ENCODE measurements at regions not wholly inside any gene's neighbourhood (a gene's known extent, or its start where the extent isn't known, plus 50 kb on each side); places are given as distances from the start of the nearest gene placed in this dataset.

GRCh38 chr9:8156346-8156745 is 356.8 kb upstream of the DMAC1 start:
- TF ChIP-seq CTCF (IDR thresholded peaks at IDR 0.05; ENCODE audit: poor library complexity, severe bottlenecking), result no peak
- TF ChIP-seq, protein P1, sequence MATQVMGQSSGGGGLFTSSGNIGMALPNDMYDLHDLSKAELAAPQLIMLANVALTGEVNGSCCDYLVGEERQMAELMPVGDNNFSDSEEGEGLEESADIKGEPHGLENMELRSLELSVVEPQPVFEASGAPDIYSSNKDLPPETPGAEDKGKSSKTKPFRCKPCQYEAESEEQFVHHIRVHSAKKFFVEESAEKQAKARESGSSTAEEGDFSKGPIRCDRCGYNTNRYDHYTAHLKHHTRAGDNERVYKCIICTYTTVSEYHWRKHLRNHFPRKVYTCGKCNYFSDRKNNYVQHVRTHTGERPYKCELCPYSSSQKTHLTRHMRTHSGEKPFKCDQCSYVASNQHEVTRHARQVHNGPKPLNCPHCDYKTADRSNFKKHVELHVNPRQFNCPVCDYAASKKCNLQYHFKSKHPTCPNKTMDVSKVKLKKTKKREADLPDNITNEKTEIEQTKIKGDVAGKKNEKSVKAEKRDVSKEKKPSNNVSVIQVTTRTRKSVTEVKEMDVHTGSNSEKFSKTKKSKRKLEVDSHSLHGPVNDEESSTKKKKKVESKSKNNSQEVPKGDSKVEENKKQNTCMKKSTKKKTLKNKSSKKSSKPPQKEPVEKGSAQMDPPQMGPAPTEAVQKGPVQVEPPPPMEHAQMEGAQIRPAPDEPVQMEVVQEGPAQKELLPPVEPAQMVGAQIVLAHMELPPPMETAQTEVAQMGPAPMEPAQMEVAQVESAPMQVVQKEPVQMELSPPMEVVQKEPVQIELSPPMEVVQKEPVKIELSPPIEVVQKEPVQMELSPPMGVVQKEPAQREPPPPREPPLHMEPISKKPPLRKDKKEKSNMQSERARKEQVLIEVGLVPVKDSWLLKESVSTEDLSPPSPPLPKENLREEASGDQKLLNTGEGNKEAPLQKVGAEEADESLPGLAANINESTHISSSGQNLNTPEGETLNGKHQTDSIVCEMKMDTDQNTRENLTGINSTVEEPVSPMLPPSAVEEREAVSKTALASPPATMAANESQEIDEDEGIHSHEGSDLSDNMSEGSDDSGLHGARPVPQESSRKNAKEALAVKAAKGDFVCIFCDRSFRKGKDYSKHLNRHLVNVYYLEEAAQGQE (IDR thresholded peaks at IDR 0.05; ENCODE audit: borderline replicate concordance), result no peak
- no peak for TF ChIP-seq EP300 (conservative IDR thresholded peaks at IDR 0.05; ENCODE audit: poor library complexity, severe bottlenecking)
- TF ChIP-seq RAD21 (conservative IDR thresholded peaks at IDR 0.05), result no peak
- TF ChIP-seq EZH2 (IDR thresholded peaks at IDR 0.05; ENCODE audit: borderline replicate concordance, insufficient read depth, low read length, poor library complexity, severe bottlenecking), result no peak
- TF ChIP-seq MXI1 (conservative IDR thresholded peaks at IDR 0.05; ENCODE audit: poor library complexity, severe bottlenecking), result no peak
